ENCODE measurements at regions not wholly inside any gene's neighbourhood (a gene's known extent, or its start where the extent isn't known, plus 50 kb on each side); places are given as distances from the start of the nearest gene placed in this dataset.

GRCh38 chr16:65869261-65869660 lies 497.2 kb upstream of the CDH5 start (continued):
- no peak for TF ChIP-seq ZNF281 (CRISPR knock-in tag; IDR thresholded peaks at IDR 0.05; ENCODE audit: borderline replicate concordance)

GRCh38 chr16:65867276-65867960 lies 499.1 kb upstream of the CDH5 start:
- H3K4me2 ChIP-seq (ENCODE audit: low read depth, low read length), result no peak overlapping the region
- BruUV-seq (replicated peaks), result no TSS peak
- H2AFZ ChIP-seq (ENCODE audit: low read length), result no peak overlapping the region
- H4K20me1 ChIP-seq (ENCODE audit: insufficient read depth, low read length), result no peaks in the 10 kb centered on the region
- no peaks in the 10 kb centered on the region for H3K36me3 ChIP-seq (replicated peaks in 1 of 2; ENCODE audit: control insufficient read depth in 1 of 2, insufficient read depth in 2 of 2, low read length in 2 of 2)
- ChIA-PET POLR2A (no interaction called here), CTCF (ENCODE audit: low intra/inter-chr PET ratio, low total read pairs) (no interaction called here)
- 0% methylated on average over 6 of the region's 6 CpGs for WGBS (ENCODE audit: low lambda C conversion rate)
- no peak overlapping the region for H3K27ac ChIP-seq (ENCODE audit: extremely low read length, insufficient read depth, low read length)
- FAIRE-seq, result no peak
- in situ Hi-C loops (cut with HindIII; ENCODE audit: extremely low pct_ligation_motif_present, low pct_unique_long_range_greater_than_20kb) (no loop called here), intact Hi-C loops (cut with micrococcal nuclease; ENCODE audit: unreplicated experiment) (no loop called here)
- no peak for DNase-seq (ENCODE audit: low spot score)
- no peaks in the 10 kb centered on the region for H3K4me1 ChIP-seq (ENCODE audit: insufficient read depth, low read length)
- H3K4me3 ChIP-seq (replicated peaks in 1 of 3; ENCODE audit: insufficient read depth in 1 of 3, low read depth in 2 of 3, low read length in 3 of 3), result no peak overlapping the region
- H3K9me3 ChIP-seq (ENCODE audit: low read length), result peaks cover 10% of the 10 kb centered on the region
- H3K27me3 ChIP-seq (ENCODE audit: control insufficient read depth in 1 of 2, insufficient read depth in 2 of 2, low read length in 2 of 2), result no peaks in the 10 kb centered on the region
- no peaks in the 10 kb centered on the region for H3K79me2 ChIP-seq (ENCODE audit: insufficient read depth, low read length)
- ATAC-seq, result no peak
- no peak overlapping the region for H3K9ac ChIP-seq (ENCODE audit: insufficient read depth, low read depth, low read length)
- no peak for TF ChIP-seq MXD4 (CRISPR knock-in tag; IDR thresholded peaks at IDR 0.05)
- TF ChIP-seq SRY (CRISPR knock-in tag; IDR thresholded peaks at IDR 0.05), result no peak
- no peak for TF ChIP-seq ZMYM3 (CRISPR knock-in tag; IDR thresholded peaks at IDR 0.05)
- no peak for TF ChIP-seq ZNF407 (CRISPR knock-in tag; IDR thresholded peaks at IDR 0.05; ENCODE audit: not compliant biosample characterization)
- no peak for TF ChIP-seq ZBTB14 (CRISPR knock-in tag; IDR thresholded peaks at IDR 0.05)
- no peak for TF ChIP-seq REXO4 (CRISPR knock-in tag; IDR thresholded peaks at IDR 0.05; ENCODE audit: borderline replicate concordance)
- no peak for TF ChIP-seq ISX (CRISPR knock-in tag; conservative IDR thresholded peaks at IDR 0.05)
- TF ChIP-seq GATAD2A (CRISPR knock-in tag; IDR thresholded peaks at IDR 0.05), result no peak
- no peak for TF ChIP-seq ESRRA (CRISPR knock-in tag; IDR thresholded peaks at IDR 0.05; ENCODE audit: low read depth)
- TF ChIP-seq ATRX (CRISPR knock-in tag; IDR thresholded peaks at IDR 0.05; ENCODE audit: borderline replicate concordance), result no peak
